Sigmoid colon (tissue), 6 donors: ENCODE measurements at regions not wholly inside any gene's neighbourhood (a gene's known extent, or its start where the extent isn't known, plus 50 kb on each side); places are given as distances from the start of the nearest gene placed in this dataset.

Experiments used
- DNase-seq: peaks from one replicate; pipeline ENCODE4 v3.0.0-alpha.2; 2019
- H3K27ac ChIP-seq, 4 donors: fragments of 200-600 bp; sonication (generic); one replicate each; pipeline ENCODE4 v1.5.1; 2016 to 2019; ENCODE audit warnings: mild to moderate bottlenecking in 1 of 4
- H3K27me3 ChIP-seq, 3 donors: fragments of 200-600 bp; sonication (generic); one replicate each; pipeline ENCODE4 v1.5.1; 2019; ENCODE audit warnings: mild to moderate bottlenecking in 1 of 3
- H3K36me3 ChIP-seq, 4 donors: fragments of 200-600 bp; sonication (generic); one replicate each; pipeline ENCODE4 v1.5.1; 2016 to 2019
- H3K4me1 ChIP-seq, 4 donors: fragments of 200-600 bp; sonication (generic); one replicate each; pipeline ENCODE4 v1.5.1; 2017 to 2019
- H3K4me3 ChIP-seq, 4 donors: fragments of 200-600 bp; sonication (generic); one replicate each; pipeline ENCODE4 v1.5.1; 2017 to 2019; ENCODE audit warnings: mild to moderate bottlenecking in 2 of 4, moderate library complexity in 1 of 4
- H3K9me3 ChIP-seq, 4 donors: fragments of 200-600 bp in 3 of 4; sonication (generic) in 3 of 4; one replicate each; pipeline versions ENCODE4 v1.5.1 to v1.6.1; 2013 to 2019
- EP300 ChIP-seq, 4 donors: sonication (generic); formaldehyde crosslinking; IDR thresholded peaks; one replicate each; pipeline ENCODE4 v1.6.1; 2017; ENCODE audit warnings: antibody characterized with exemption in 4 of 4
- POLR2A ChIP-seq, 2 donors: fragments of 450-650 bp; IDR thresholded peaks; one replicate each; pipeline ENCODE4 v1.6.1; 2016; ENCODE audit warnings: antibody characterized with exemption in 2 of 2, mild to moderate bottlenecking in 2 of 2, moderate library complexity in 2 of 2
- POLR2AphosphoS5 ChIP-seq, 4 donors: sonication (generic); formaldehyde crosslinking; IDR thresholded peaks; one replicate each; pipeline ENCODE4 v1.6.1; 2017; ENCODE audit warnings: antibody characterized with exemption in 4 of 4
- WGBS, 2 donors: extraction: QIAGEN DNeasy Blood & Tissue Kit; methylation state at CpG; one replicate each; pipeline ENCODE4 v1.1.7; 2013; 5-methylcytosine and 5-hydroxymethylcytosine counted together
- intact Hi-C: fragments of 100-400 bp; cut with DNase I; formaldehyde crosslinking; loops from one replicate; pipeline ENCODE4 v1.15.1; 2023
- TF ChIP-seq, protein P1 (sequence below), 4 experiments: fragments of 450-650 bp in 3 of 4; fragments of 200-600 bp in 1 of 4; IDR thresholded peaks; one replicate each; pipeline ENCODE4 v1.5.1; 2016 to 2019; ENCODE audit warnings: antibody characterized with exemption in 4 of 4, mild to moderate bottlenecking in 3 of 4, moderate library complexity in 2 of 4
- donor health status: healthy with polysubstance abuse.
- donor health status: healthy.

GRCh38 chr15:97194750-97195149, 765.8 kb upstream of the ARRDC4 start:
- Histone ChIP-seq H3K4me3 (no peak overlapping the region), H3K36me3 (no peaks in the 10 kb centered on the region), H3K27me3 (no peaks in the 10 kb centered on the region), H3K27ac (no peak overlapping the region), H3K9me3 (no peaks in the 10 kb centered on the region), H3K4me1 (no peaks in the 10 kb centered on the region)
- intact Hi-C loops = no loop called here
- WGBS, 2 donors = 92% methylated on average over 1 of the region's 1 CpG
- no peak for DNase-seq
- TF ChIP-seq POLR2A (IDR thresholded peaks at IDR 0.05) (no peak), POLR2AphosphoS5 (IDR thresholded peaks at IDR 0.05) (no peak), EP300 (IDR thresholded peaks at IDR 0.05) (no peak)
- TF ChIP-seq, protein P1, sequence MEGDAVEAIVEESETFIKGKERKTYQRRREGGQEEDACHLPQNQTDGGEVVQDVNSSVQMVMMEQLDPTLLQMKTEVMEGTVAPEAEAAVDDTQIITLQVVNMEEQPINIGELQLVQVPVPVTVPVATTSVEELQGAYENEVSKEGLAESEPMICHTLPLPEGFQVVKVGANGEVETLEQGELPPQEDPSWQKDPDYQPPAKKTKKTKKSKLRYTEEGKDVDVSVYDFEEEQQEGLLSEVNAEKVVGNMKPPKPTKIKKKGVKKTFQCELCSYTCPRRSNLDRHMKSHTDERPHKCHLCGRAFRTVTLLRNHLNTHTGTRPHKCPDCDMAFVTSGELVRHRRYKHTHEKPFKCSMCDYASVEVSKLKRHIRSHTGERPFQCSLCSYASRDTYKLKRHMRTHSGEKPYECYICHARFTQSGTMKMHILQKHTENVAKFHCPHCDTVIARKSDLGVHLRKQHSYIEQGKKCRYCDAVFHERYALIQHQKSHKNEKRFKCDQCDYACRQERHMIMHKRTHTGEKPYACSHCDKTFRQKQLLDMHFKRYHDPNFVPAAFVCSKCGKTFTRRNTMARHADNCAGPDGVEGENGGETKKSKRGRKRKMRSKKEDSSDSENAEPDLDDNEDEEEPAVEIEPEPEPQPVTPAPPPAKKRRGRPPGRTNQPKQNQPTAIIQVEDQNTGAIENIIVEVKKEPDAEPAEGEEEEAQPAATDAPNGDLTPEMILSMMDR (IDR thresholded peaks at IDR 0.05) = no peak

DNA sequence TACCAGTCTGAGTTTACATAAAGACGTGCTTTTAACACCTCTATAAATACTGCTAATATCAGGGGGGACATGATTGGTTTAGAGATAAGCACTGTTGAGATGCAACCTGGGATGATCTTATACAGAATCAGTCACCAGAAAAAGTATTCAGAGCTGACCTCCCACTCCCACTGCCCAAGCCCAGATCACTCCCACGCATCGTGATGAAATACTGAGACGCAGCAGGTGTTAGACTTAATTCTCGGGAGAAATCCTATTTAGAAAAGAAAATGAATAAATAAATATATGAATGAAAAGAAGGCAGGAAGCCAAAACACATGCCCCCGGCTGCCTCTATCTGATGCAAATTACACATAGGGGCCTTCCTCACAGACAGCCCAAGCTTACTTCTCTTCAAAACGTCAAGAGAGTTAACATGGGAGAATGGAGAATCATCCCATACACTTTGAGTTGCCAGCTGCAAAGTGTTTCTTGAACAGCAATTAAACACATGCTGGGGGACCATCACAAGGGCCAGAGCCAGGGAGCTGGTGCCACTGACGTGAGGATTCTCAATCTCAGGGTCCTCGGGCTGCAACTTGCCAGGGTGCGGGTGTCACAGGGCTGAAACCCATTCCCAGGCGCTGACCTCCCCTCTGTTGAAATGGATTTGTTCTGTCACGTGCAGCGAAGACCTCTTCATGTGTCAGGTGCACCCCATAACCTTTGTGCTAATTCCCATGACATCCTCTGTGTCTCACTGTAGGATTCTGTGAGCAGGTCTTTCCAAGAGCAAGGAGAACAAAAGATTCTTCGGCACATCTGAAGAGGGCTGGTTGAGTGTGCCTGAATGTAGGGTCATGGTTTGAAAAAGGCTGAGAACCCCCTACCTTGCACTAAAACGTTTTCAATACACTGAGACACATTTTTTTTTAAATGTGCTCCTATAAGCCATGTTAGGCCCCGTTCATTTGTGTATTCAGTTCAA, 764.2 kb upstream of the ARRDC4 start:
- no peaks in the 10 kb centered on the region for H3K27me3 ChIP-seq
- H3K4me1 ChIP-seq = no peaks in the 10 kb centered on the region
- intact Hi-C loops = no loop called here
- no peak for DNase-seq
- H3K9me3 ChIP-seq = no peaks in the 10 kb centered on the region
- H3K36me3 ChIP-seq = no peaks in the 10 kb centered on the region
- no peak for TF ChIP-seq POLR2AphosphoS5 (IDR thresholded peaks at IDR 0.05)
- no peak overlapping the region for H3K4me3 ChIP-seq
- WGBS, 2 donors = 67% methylated on average over 16 of the region's 16 CpGs
- no peak overlapping the region for H3K27ac ChIP-seq

DNA sequence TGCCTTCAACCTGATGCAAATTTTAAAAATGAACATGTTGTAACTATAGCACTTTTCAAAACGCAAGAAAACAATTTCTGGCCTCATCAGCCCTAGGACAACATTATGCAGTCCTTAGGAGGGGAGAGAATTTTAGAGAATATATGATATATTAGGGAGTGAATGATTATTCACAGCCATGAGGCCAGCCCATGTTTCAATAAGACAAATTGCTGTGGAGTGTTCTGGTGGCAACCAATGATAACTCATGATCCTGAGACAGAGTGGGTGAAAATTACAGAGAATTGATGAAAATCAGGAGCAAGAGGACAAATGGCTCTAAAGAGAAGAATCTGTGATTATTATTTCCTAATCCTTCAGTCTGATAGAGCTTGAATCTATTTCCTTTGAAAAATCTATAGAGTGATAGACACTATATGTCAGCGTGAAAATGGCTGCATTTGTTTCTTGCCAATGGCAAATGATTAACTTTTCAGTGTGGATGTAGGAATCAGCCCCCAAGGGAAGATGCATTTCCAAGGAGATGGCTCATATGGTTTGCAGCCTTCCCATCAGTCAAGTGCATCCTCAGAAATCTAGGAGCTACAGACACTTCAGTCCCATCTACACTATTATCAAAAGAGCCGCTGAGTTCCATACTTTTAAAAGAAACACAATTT, 761.0 kb upstream of the ARRDC4 start:
- Histone ChIP-seq H3K4me1 (no peaks in the 10 kb centered on the region), H3K9me3 (no peaks in the 10 kb centered on the region), H3K36me3 (no peaks in the 10 kb centered on the region), H3K4me3 (no peak overlapping the region), H3K27ac (no peak overlapping the region), H3K27me3 (no peaks in the 10 kb centered on the region)
- no peak for DNase-seq
- no peak for TF ChIP-seq EP300 (IDR thresholded peaks at IDR 0.05)
- no peak for TF ChIP-seq POLR2AphosphoS5 (IDR thresholded peaks at IDR 0.05)
- TF ChIP-seq POLR2A (IDR thresholded peaks at IDR 0.05) = no peak
- TF ChIP-seq, protein P1 (IDR thresholded peaks at IDR 0.05) = no peak
- WGBS, 2 donors = 85 to 88% methylated on average over 3 of the region's 3 CpGs
- intact Hi-C loops = no loop called here

DNA sequence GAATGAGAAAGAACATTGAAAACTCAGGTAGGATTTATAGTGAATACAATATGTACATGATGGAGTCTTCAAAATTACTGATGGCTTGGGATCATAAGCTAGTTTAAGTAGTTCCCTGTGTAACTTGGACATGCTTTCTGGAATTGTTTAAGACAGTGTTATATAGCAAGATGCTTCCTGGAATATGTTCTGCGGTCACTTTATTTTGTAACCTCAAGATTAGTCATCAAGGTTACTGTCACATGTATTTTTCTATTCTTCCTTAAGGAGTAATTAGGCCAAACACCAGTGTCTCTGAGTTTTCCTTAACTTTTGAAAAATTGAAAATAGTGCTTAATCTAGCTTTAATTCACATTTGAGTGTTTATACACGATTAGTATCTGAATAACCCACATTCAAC, 760.3 kb upstream of the ARRDC4 start:
- DNase-seq = no peak
- TF ChIP-seq, protein P1 (IDR thresholded peaks at IDR 0.05) = no peak
- TF ChIP-seq POLR2A (IDR thresholded peaks at IDR 0.05) (no peak), POLR2AphosphoS5 (IDR thresholded peaks at IDR 0.05) (no peak), EP300 (IDR thresholded peaks at IDR 0.05) (no peak)
- H3K4me3 ChIP-seq = no peak overlapping the region
- WGBS, 2 donors = 86 to 92% methylated on average over 2 of the region's 2 CpGs
- no peaks in the 10 kb centered on the region for H3K4me1 ChIP-seq
- intact Hi-C loops = no loop called here
- H3K9me3 ChIP-seq = no peaks in the 10 kb centered on the region
- H3K27ac ChIP-seq = no peak overlapping the region
- H3K36me3 ChIP-seq = no peaks in the 10 kb centered on the region
- no peaks in the 10 kb centered on the region for H3K27me3 ChIP-seq

DNA sequence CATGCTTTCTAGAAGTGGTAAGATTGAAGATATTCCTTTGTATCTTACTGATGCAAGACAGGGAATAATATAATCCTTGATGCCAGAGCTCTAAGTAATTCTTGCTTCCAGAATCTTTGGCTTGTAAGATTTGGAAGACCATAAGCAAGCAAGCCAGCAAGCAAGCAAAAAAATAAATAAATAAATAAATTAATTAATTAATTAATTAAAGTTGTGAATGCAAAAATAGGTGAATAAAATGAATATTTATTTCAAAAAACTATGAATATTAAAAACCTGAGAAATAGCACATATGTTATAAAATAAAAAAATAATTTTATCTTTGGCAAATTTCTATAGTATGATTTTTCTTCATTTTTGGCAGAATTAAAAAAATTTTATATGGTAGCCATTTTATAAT, 750.2 kb upstream of the ARRDC4 start:
- Histone ChIP-seq H3K4me1 (no peaks in the 10 kb centered on the region), H3K27me3 (no peaks in the 10 kb centered on the region), H3K9me3 (no peaks in the 10 kb centered on the region), H3K27ac (no peak overlapping the region), H3K36me3 (no peaks in the 10 kb centered on the region), H3K4me3 (no peak overlapping the region)
- intact Hi-C loops = no loop called here
- no peak for DNase-seq
- TF ChIP-seq POLR2AphosphoS5 (IDR thresholded peaks at IDR 0.05) (no peak), EP300 (IDR thresholded peaks at IDR 0.05) (no peak), POLR2A (IDR thresholded peaks at IDR 0.05) (no peak)
- TF ChIP-seq, protein P1 (IDR thresholded peaks at IDR 0.05) = no peak
